Ascending aorta (tissue), 2 donors: ENCODE measurements at regions not wholly inside any gene's neighbourhood (a gene's known extent, or its start where the extent isn't known, plus 50 kb on each side); places are given as distances from the start of the nearest gene placed in this dataset.

ENCODE experiments used
- DNase-seq, 2 donors: peaks; one replicate each; pipeline ENCODE4 v3.0.0-alpha.2; 2019; ENCODE audit warnings: low spot score in 2 of 2
- H3K27ac ChIP-seq, 2 donors: fragments of 200-600 bp; sonication (generic); one replicate each; pipeline ENCODE4 v1.5.1; 2016 to 2017; ENCODE audit warnings: mild to moderate bottlenecking in 1 of 2
- H3K27me3 ChIP-seq: fragments of 200-600 bp; sonication (generic); one replicate; pipeline ENCODE4 v1.5.1; 2017
- H3K36me3 ChIP-seq, 2 donors: fragments of 200-600 bp; sonication (generic); one replicate each; pipeline ENCODE4 v1.5.1; 2016
- H3K4me1 ChIP-seq, 2 donors: fragments of 200-600 bp; sonication (generic); one replicate each; pipeline ENCODE4 v1.5.1; 2016 to 2017; ENCODE audit warnings: mild to moderate bottlenecking in 1 of 2
- H3K4me3 ChIP-seq, 2 donors: fragments of 200-600 bp; sonication (generic); one replicate each; pipeline ENCODE4 v1.5.1; 2016 to 2017; ENCODE audit warnings: mild to moderate bottlenecking in 1 of 2
- H3K9me3 ChIP-seq, 2 donors: fragments of 200-600 bp; sonication (generic); one replicate each; pipeline ENCODE4 v1.5.1; 2016
- intact Hi-C: fragments of 100-400 bp; cut with DNase I; formaldehyde crosslinking; loops from one replicate; pipeline ENCODE4 v1.15.1; 2023
- TF ChIP-seq, protein P1 (sequence below), 3 experiments: fragments of 200-600 bp in 2 of 3; fragments of 450-650 bp in 1 of 3; sonication (generic) in 2 of 3; IDR thresholded peaks; one replicate each; pipeline ENCODE4 v1.5.1; 2016 to 2019; ENCODE audit warnings: antibody characterized with exemption in 3 of 3, mild to moderate bottlenecking in 1 of 3, moderate library complexity in 1 of 3

DNA sequence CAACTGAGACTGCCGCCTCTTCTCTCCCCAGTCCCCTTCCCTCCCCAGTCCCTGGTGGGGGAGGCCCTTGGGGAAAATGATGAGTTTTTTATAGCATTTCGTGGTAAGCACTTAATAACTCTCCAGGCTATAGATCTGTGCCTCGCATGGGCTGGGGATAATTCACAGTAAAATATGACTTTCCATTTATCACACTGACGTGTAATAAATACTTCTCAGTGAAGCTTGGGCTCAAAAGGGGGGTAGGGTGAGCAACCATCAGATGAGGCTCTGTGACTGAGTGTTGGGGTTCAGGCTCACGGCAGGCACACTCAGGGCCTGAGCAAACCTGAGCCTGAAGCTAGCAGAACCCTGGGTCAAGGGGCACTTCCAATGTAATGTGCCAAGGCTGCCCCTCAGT lies 101.6 kb downstream of the CCT6B start:
- DNase-seq = no peak
- H3K9me3 ChIP-seq = no peaks in the 10 kb centered on the region
- H3K4me3 ChIP-seq = no peak overlapping the region
- TF ChIP-seq, protein P1, sequence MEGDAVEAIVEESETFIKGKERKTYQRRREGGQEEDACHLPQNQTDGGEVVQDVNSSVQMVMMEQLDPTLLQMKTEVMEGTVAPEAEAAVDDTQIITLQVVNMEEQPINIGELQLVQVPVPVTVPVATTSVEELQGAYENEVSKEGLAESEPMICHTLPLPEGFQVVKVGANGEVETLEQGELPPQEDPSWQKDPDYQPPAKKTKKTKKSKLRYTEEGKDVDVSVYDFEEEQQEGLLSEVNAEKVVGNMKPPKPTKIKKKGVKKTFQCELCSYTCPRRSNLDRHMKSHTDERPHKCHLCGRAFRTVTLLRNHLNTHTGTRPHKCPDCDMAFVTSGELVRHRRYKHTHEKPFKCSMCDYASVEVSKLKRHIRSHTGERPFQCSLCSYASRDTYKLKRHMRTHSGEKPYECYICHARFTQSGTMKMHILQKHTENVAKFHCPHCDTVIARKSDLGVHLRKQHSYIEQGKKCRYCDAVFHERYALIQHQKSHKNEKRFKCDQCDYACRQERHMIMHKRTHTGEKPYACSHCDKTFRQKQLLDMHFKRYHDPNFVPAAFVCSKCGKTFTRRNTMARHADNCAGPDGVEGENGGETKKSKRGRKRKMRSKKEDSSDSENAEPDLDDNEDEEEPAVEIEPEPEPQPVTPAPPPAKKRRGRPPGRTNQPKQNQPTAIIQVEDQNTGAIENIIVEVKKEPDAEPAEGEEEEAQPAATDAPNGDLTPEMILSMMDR (IDR thresholded peaks at IDR 0.05) = no peak
- no peaks in the 10 kb centered on the region for H3K27me3 ChIP-seq
- intact Hi-C loops = no loop called here
- H3K36me3 ChIP-seq = no peaks in the 10 kb centered on the region
- H3K4me1 ChIP-seq = no peaks in the 10 kb centered on the region
- no peak overlapping the region for H3K27ac ChIP-seq

DNA sequence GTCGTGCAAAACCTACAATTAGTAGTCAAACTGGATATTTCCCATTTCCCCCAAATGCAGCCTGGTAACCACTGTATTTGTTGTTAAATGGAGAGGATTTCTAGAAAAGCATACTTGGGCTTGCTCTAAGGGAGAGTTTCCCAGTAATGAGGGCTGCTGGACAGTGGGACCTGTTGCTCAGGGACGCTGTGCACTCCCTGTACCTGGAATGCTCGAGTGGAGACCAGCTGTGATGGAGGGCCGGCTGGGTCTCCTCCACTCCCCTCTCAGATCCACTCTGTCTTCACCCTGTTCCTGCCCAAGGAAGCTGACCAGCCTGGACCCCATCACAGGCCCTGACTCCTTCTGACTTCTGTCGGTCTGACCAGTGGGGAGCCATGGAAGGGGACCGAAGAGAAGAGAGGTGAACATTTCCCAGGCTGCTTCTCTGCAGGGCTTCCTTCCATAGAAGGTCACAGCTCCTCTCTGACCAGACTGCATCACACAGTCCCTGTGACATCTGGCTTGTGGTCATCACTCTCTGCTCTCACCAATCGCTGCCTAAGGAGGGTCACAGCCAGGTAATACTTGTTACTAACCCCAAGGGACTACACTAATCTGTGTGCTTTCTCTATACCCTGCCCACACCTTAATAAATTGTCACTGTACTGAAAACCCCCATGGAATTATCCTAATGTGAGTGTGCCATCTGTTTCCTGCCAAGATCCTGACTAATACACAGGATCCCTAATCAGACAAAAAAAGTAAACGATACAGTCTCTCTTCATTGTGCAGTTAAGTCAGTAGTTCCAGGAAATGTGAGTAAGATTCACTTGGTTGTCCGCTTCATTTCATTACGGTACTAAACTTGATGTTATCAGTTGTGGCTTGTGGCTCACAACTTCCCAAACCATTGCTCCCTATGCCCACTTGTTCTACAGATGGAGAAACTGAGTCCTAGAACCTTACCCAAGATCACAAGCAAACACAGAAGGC lies 102.4 kb downstream of the CCT6B start:
- H3K4me3 ChIP-seq = no peak overlapping the region
- H3K27ac ChIP-seq = no peak overlapping the region
- no peak for DNase-seq
- no peaks in the 10 kb centered on the region for H3K4me1 ChIP-seq
- TF ChIP-seq, protein P1 (IDR thresholded peaks at IDR 0.05) = no peak
- H3K9me3 ChIP-seq = no peaks in the 10 kb centered on the region
- no peaks in the 10 kb centered on the region for H3K27me3 ChIP-seq
- H3K36me3 ChIP-seq = no peaks in the 10 kb centered on the region
- intact Hi-C loops = no loop called here

- H3K9me3 ChIP-seq = no peaks in the 10 kb centered on the region
- TF ChIP-seq, protein P1 (IDR thresholded peaks at IDR 0.05) = no peak
- no peaks in the 10 kb centered on the region for H3K36me3 ChIP-seq
- H3K4me1 ChIP-seq = no peaks in the 10 kb centered on the region
- DNase-seq = no peak
- no peak overlapping the region for H3K27ac ChIP-seq
- H3K4me3 ChIP-seq = no peak overlapping the region
- intact Hi-C loops = no loop called here
- H3K27me3 ChIP-seq = no peaks in the 10 kb centered on the region
Measured at GRCh38 chr17:34853924-34854323, 107.3 kb downstream of the CCT6B start.

DNA sequence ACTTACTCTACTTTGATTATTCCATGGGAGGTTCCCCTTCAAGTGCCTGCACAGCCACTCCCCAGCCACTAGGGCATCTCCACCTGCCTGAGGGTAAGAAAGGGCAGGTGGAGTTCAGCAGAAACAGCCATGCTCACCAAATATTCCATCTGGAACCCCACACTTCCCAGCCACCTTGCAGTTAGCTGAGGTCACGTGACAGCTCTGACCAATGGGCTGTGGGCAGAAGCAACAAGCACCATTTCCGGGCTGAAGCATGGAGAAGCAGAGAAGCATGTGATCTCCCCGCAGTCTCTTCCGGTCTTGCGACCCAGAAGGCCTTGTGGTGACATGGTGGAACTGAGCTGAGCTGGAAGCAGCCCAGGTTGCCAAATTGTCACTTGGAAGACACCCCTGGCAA lies 108.6 kb downstream of the CCT6B start:
- no peak for DNase-seq
- intact Hi-C loops = no loop called here
- Histone ChIP-seq H3K36me3 (no peaks in the 10 kb centered on the region), H3K27ac (no peak overlapping the region), H3K9me3 (no peaks in the 10 kb centered on the region), H3K27me3 (no peaks in the 10 kb centered on the region), H3K4me3 (no peak overlapping the region), H3K4me1 (no peaks in the 10 kb centered on the region)
- TF ChIP-seq, protein P1 (IDR thresholded peaks at IDR 0.05) = no peak

GRCh38 chr17:34851961-34852540 lies 109.2 kb downstream of the CCT6B start:
- no peak overlapping the region for H3K27ac ChIP-seq
- no peak overlapping the region for H3K4me3 ChIP-seq
- no peaks in the 10 kb centered on the region for H3K27me3 ChIP-seq
- no peaks in the 10 kb centered on the region for H3K9me3 ChIP-seq
- H3K36me3 ChIP-seq = no peaks in the 10 kb centered on the region
- no peaks in the 10 kb centered on the region for H3K4me1 ChIP-seq
- DNase-seq = no peak
- TF ChIP-seq, protein P1 (IDR thresholded peaks at IDR 0.05) = no peak
- intact Hi-C loops = no loop called here
